ENCODE measurements at regions not wholly inside any gene's neighbourhood (a gene's known extent, or its start where the extent isn't known, plus 50 kb on each side); places are given as distances from the start of the nearest gene placed in this dataset.

DNA sequence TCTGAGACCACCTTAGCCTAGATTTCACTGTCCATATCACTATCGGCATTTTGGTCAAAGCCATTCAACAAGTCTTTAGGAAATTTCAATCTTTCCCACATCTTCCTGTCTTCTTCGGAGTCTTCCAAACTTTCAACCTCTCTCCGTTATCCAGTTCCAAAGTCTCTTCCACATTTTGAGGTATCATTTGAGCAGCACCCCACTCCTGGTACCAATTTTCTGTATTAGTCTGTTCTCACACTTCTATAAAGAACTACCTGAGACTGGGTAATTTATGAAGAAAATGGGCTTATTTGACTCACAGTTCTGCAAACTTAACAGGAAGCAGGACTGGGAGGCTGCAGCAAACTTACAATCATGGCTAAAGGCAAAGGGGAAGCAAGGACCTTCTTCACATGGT lies 215.5 kb downstream of the CYLC2 start:
- TF ChIP-seq TCF12 (IDR thresholded peaks at IDR 0.05; ENCODE audit: low read depth), result no peak
- TF ChIP-seq TAF1 (IDR thresholded peaks at IDR 0.05; ENCODE audit: low read depth), result no peak
- no peak for TF ChIP-seq RAD21 (IDR thresholded peaks at IDR 0.05; ENCODE audit: low read depth)
- no peak for TF ChIP-seq NFIC (IDR thresholded peaks at IDR 0.05)
- no peak for TF ChIP-seq EP300 (IDR thresholded peaks at IDR 0.05; ENCODE audit: borderline replicate concordance)
- TF ChIP-seq, protein P1, sequence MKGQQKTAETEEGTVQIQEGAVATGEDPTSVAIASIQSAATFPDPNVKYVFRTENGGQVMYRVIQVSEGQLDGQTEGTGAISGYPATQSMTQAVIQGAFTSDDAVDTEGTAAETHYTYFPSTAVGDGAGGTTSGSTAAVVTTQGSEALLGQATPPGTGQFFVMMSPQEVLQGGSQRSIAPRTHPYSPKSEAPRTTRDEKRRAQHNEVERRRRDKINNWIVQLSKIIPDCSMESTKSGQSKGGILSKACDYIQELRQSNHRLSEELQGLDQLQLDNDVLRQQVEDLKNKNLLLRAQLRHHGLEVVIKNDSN (IDR thresholded peaks at IDR 0.05), result no peak
- no peak for TF ChIP-seq REST (IDR thresholded peaks at IDR 0.05; ENCODE audit: low read depth)
- no peak for TF ChIP-seq ZBTB7A (IDR thresholded peaks at IDR 0.05; ENCODE audit: low read depth)
- no peak for TF ChIP-seq TEAD4 (IDR thresholded peaks at IDR 0.05)
- no peak for TF ChIP-seq EGR1 (IDR thresholded peaks at IDR 0.05)
- no peak for TF ChIP-seq CEBPB (IDR thresholded peaks at IDR 0.05)
- TF ChIP-seq, protein P2, sequence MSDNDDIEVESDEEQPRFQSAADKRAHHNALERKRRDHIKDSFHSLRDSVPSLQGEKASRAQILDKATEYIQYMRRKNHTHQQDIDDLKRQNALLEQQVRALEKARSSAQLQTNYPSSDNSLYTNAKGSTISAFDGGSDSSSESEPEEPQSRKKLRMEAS (IDR thresholded peaks at IDR 0.05), result no peak
- TF ChIP-seq FOXM1 (IDR thresholded peaks at IDR 0.05; ENCODE audit: borderline replicate concordance, low read depth), result no peak
- TF ChIP-seq YY1 (IDR thresholded peaks at IDR 0.05; ENCODE audit: low read depth), result no peak
